GM12878 (cell line): ENCODE measurements at regions not wholly inside any gene's neighbourhood (a gene's known extent, or its start where the extent isn't known, plus 50 kb on each side); places are given as distances from the start of the nearest gene placed in this dataset.

Source experiments
- ATAC-seq: fragments of 200-7000 bp; cut with Tn5 transposase; 3 replicates; pipeline ENCODE4 v1.9.1; 2020; ENCODE audit warnings: mild to moderate bottlenecking, moderate library complexity
- BruUV-seq: library from RNA; stranded (reverse); fragments of 400-500 nt; replicated peaks from 2 replicates; lab custom pipeline; 2021; lab: Mats Ljungman, UMichigan
- CTCF ChIA-PET: fragments of 300-600 bp; sonication (Branson Sonifier 250); formaldehyde crosslinking; extraction: SDS; loops from one replicate; lab custom pipeline; 2021; ENCODE audit warnings: inconsistent platforms; lab: Yijun Ruan, JAX
- POLR2A ChIA-PET: fragments of 350-600 bp; formaldehyde crosslinking; extraction: SDS; loops from one replicate; lab custom pipeline; 2021; ENCODE audit warnings: inconsistent platforms; lab: Charles Lee
- RAD21 ChIA-PET: fragments of 300-600 bp; sonication (Branson Sonifier 250); formaldehyde crosslinking; loops from one replicate; lab custom pipeline; 2023; ENCODE audit warnings: antibody characterized with exemption; ENCODE audit not compliant: unreplicated experiment; lab: Charles Lee
- SMC1A ChIA-PET: fragments of 300-600 bp; sonication (Branson Sonifier 250); formaldehyde crosslinking; loops from one replicate; lab custom pipeline; 2023; ENCODE audit not compliant: unreplicated experiment, uncharacterized antibody; lab: Charles Lee
- DNase-seq: peaks from one replicate; pipeline ENCODE4 v3.0.0-alpha.2; 2011; ENCODE audit warnings: low read depth, low spot score
- FAIRE-seq: peaks from 3 replicates; lab custom pipeline; 2011; peaks lifted over from hg19 to GRCh38; lab: Jason Lieb, UNC
- H2AFZ ChIP-seq: 2 replicates; pipeline ENCODE4 v1.6.0; 2011; ENCODE audit warnings: low read depth, low read length, control low read depth; ENCODE audit not compliant: control insufficient read depth
- H3K27ac ChIP-seq: 2 replicates; pipeline ENCODE4 v1.5.1; 2011; ENCODE audit warnings: control low read depth; ENCODE audit not compliant: control insufficient read depth, insufficient read depth
- H3K27me3 ChIP-seq, 2 experiments: replicated peaks in 1 of 2; 2 replicates each; pipeline versions ENCODE4 v1.6.0 to v1.6.1; 2011; ENCODE audit warnings: low read length in 1 of 2; ENCODE audit not compliant: control insufficient read depth in 2 of 2, insufficient read depth in 2 of 2
- H3K36me3 ChIP-seq, 2 experiments: 2 replicates each; pipeline ENCODE4 v1.5.1; 2011; ENCODE audit warnings: low read length in 1 of 2; ENCODE audit not compliant: control insufficient read depth in 2 of 2, insufficient read depth in 2 of 2
- H3K4me1 ChIP-seq: 2 replicates; pipeline ENCODE4 v1.6.1; 2011; ENCODE audit warnings: mild to moderate bottlenecking, low read length, moderate library complexity, mixed read lengths; ENCODE audit not compliant: control insufficient read depth, insufficient read depth
- H3K4me2 ChIP-seq: 2 replicates; pipeline ENCODE4 v1.6.0; 2011; ENCODE audit warnings: control low read depth; ENCODE audit not compliant: control insufficient read depth, insufficient read depth
- H3K4me3 ChIP-seq: fragments of 200-600 bp; sonication (generic); 2 replicates; pipeline ENCODE4 v1.5.1; 2016
- H3K79me2 ChIP-seq: 2 replicates; pipeline ENCODE4 v1.6.0; 2011; ENCODE audit warnings: low read length; ENCODE audit not compliant: control insufficient read depth, insufficient read depth
- H3K9ac ChIP-seq: 2 replicates; pipeline ENCODE4 v1.8.0; 2011; ENCODE audit warnings: low read length, control low read depth, mixed read lengths; ENCODE audit not compliant: control insufficient read depth, insufficient read depth
- H3K9me3 ChIP-seq: replicated peaks from 3 replicates; pipeline ENCODE4 v1.5.1; 2011; ENCODE audit warnings: mild to moderate bottlenecking, low read length; ENCODE audit not compliant: control insufficient read depth, insufficient read depth
- H4K20me1 ChIP-seq: 2 replicates; pipeline ENCODE4 v1.6.0; 2011; ENCODE audit not compliant: control insufficient read depth, insufficient read depth
- CBX3 ChIP-seq: fragments of 200-600 bp; sonication (generic); IDR thresholded peaks from 2 replicates; pipeline ENCODE4 v1.6.1; 2016; ENCODE audit warnings: low read depth, borderline replicate concordance
- ETV6 ChIP-seq, 2 experiments: fragments of 450-650 bp in 1 of 2; IDR thresholded peaks in 1 of 2; conservative IDR thresholded peaks in 1 of 2; 2 replicates each; pipeline ENCODE4 v1.6.1; 2014; ENCODE audit warnings: antibody characterized with exemption in 1 of 2, borderline replicate concordance in 1 of 2, low read depth in 1 of 2, mild to moderate bottlenecking in 1 of 2, moderate library complexity in 1 of 2
- MEF2A ChIP-seq: IDR thresholded peaks from 2 replicates; pipeline ENCODE4 v1.6.1; 2011; ENCODE audit warnings: low read depth, mild to moderate bottlenecking, low read length, moderate library complexity; ENCODE audit not compliant: insufficient read depth
- MTA2 ChIP-seq: fragments of 450-650 bp; IDR thresholded peaks from 2 replicates; pipeline ENCODE4 v1.6.1; 2016; ENCODE audit warnings: low read depth, mild to moderate bottlenecking, moderate library complexity
- PAX8 ChIP-seq: fragments of 450-650 bp; IDR thresholded peaks from 2 replicates; pipeline ENCODE4 v1.6.1; 2017; ENCODE audit warnings: mild to moderate bottlenecking, moderate library complexity
- RFX5 ChIP-seq: IDR thresholded peaks from 2 replicates; pipeline ENCODE4 v1.6.1; 2011; ENCODE audit warnings: low read depth, low read length, improper control_type of control experiment
- SP1 ChIP-seq: IDR thresholded peaks from one replicate; pipeline ENCODE4 v1.6.1; 2011; ENCODE audit warnings: low read depth, low read length
- SREBF2 ChIP-seq: IDR thresholded peaks from 2 replicates; pipeline ENCODE4 v1.6.1; 2012; ENCODE audit warnings: mild to moderate bottlenecking, low read length
- TAF1 ChIP-seq: IDR thresholded peaks from 2 replicates; pipeline ENCODE4 v1.6.1; 2011; ENCODE audit warnings: mild to moderate bottlenecking, low read depth, low read length, borderline replicate concordance
- WGBS: methylation state at CpG from one replicate; pipeline ENCODE4 v1.1.6; 2016; ENCODE audit warnings: low lambda C conversion rate; ENCODE audit not compliant: insufficient replicate concordance, insufficient coverage; ENCODE audit errors: missing lambda C conversion rate; 5-methylcytosine and 5-hydroxymethylcytosine counted together
- in situ Hi-C: fragments of 300-500 bp; cut with MboI; formaldehyde crosslinking; loops from 9 replicates; pipeline ENCODE4 v1.14.3; 2018; ENCODE audit warnings: mixed read lengths
- intact Hi-C: fragments of 100-400 bp; cut with micrococcal nuclease; formaldehyde crosslinking; loops from one replicate; pipeline ENCODE4 v1.14.2; 2022; ENCODE audit not compliant: unreplicated experiment
- TF ChIP-seq, protein P1 (sequence below): fragments of 450-650 bp; IDR thresholded peaks from 2 replicates; pipeline ENCODE4 v1.6.1; 2017; ENCODE audit warnings: mild to moderate bottlenecking, moderate library complexity
- TF ChIP-seq, protein P2 (sequence below): fragments of 150-350 bp; IDR thresholded peaks from 2 replicates; pipeline ENCODE4 v1.6.1; 2014; ENCODE audit warnings: mild to moderate bottlenecking, low read depth, low read length
- TF ChIP-seq, protein P3 (sequence below): IDR thresholded peaks from 2 replicates; pipeline ENCODE4 v1.6.1; 2011; ENCODE audit warnings: borderline replicate concordance, low read depth, mild to moderate bottlenecking, moderate library complexity, low read length; ENCODE audit not compliant: insufficient read depth, poor library complexity, severe bottlenecking

DNA sequence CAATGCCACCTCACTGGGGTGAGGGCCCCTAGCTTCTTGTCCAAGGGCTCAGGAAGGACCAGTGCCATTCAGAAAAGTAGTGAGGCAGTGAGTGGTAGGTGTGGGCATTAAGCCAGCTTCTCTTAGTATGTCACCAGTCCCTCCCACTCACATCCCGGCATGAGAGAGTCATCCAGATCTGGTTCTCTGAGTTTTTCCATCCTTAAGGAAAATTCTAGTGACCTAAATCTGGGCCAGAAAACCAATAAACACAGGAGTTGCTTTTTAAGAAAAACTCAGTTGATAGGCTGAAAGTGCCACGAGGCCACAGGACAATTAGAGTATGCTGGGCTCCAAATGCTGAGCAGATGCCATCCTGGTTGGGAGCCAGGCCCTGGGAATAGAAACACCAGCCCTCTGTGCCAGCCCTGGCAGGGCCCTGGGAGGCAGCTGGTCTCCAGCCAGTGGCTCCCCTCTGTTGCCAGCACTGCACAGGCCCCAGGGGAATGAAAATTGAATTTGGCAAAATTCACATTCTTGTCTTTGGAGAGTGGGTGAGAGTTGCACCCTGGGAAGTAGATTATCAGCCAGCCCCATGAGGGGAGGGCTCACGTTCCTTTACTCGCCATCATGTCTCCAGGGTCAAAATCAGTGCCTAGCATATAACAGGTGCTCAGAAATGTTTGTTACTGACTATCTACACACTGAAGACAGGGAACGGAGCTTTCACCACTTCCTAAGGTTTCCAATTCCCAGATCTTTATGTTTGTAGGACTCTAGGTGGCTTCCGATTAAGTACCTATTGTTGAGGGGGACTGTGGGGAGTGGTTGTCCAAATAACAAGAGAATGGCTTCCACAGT, 52.8 kb downstream of the FAM43A start:
- no peaks in the 10 kb centered on the region for H3K79me2 ChIP-seq
- no TSS peak for BruUV-seq
- H4K20me1 ChIP-seq: no peaks in the 10 kb centered on the region
- RAD21 ChIA-PET: no interaction called here
- H3K4me2 ChIP-seq: no peak overlapping the region
- H3K9ac ChIP-seq: no peak overlapping the region
- H3K36me3 ChIP-seq: no peaks in the 10 kb centered on the region
- WGBS: 61% methylated on average over 6 of the region's 6 CpGs
- SMC1A ChIA-PET: interaction anchor here (0.9 kb wide), 1 partner anchor 520 kb away, joined by 3 read pairs; no protein-coding TSS in a partner anchor
- POLR2A ChIA-PET: no interaction called here
- ATAC-seq: no peak
- H3K27ac ChIP-seq: no peak overlapping the region
- CTCF ChIA-PET: interaction anchor here (0.9 kb wide), 1 partner anchor 8 kb away, joined by 3 read pairs; no protein-coding TSS in a partner anchor
- H2AFZ ChIP-seq: no peak overlapping the region
- no peak for TF ChIP-seq ETV6 (conservative IDR thresholded peaks at IDR 0.05 in 1 of 2, IDR thresholded peaks at IDR 0.05 in 1 of 2; ENCODE audit: borderline replicate concordance in 1 of 2, low read depth in 1 of 2)
- TF ChIP-seq, protein P1, sequence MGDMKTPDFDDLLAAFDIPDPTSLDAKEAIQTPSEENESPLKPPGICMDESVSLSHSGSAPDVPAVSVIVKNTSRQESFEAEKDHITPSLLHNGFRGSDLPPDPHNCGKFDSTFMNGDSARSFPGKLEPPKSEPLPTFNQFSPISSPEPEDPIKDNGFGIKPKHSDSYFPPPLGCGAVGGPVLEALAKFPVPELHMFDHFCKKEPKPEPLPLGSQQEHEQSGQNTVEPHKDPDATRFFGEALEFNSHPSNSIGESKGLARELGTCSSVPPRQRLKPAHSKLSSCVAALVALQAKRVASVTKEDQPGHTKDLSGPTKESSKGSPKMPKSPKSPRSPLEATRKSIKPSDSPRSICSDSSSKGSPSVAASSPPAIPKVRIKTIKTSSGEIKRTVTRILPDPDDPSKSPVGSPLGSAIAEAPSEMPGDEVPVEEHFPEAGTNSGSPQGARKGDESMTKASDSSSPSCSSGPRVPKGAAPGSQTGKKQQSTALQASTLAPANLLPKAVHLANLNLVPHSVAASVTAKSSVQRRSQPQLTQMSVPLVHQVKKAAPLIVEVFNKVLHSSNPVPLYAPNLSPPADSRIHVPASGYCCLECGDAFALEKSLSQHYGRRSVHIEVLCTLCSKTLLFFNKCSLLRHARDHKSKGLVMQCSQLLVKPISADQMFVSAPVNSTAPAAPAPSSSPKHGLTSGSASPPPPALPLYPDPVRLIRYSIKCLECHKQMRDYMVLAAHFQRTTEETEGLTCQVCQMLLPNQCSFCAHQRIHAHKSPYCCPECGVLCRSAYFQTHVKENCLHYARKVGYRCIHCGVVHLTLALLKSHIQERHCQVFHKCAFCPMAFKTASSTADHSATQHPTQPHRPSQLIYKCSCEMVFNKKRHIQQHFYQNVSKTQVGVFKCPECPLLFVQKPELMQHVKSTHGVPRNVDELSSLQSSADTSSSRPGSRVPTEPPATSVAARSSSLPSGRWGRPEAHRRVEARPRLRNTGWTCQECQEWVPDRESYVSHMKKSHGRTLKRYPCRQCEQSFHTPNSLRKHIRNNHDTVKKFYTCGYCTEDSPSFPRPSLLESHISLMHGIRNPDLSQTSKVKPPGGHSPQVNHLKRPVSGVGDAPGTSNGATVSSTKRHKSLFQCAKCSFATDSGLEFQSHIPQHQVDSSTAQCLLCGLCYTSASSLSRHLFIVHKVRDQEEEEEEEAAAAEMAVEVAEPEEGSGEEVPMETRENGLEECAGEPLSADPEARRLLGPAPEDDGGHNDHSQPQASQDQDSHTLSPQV: no peak
- TF ChIP-seq RFX5: no peak
- no peak for TF ChIP-seq SP1
- TF ChIP-seq, protein P2, sequence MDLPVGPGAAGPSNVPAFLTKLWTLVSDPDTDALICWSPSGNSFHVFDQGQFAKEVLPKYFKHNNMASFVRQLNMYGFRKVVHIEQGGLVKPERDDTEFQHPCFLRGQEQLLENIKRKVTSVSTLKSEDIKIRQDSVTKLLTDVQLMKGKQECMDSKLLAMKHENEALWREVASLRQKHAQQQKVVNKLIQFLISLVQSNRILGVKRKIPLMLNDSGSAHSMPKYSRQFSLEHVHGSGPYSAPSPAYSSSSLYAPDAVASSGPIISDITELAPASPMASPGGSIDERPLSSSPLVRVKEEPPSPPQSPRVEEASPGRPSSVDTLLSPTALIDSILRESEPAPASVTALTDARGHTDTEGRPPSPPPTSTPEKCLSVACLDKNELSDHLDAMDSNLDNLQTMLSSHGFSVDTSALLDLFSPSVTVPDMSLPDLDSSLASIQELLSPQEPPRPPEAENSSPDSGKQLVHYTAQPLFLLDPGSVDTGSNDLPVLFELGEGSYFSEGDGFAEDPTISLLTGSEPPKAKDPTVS: no peak
- TF ChIP-seq, protein P3, sequence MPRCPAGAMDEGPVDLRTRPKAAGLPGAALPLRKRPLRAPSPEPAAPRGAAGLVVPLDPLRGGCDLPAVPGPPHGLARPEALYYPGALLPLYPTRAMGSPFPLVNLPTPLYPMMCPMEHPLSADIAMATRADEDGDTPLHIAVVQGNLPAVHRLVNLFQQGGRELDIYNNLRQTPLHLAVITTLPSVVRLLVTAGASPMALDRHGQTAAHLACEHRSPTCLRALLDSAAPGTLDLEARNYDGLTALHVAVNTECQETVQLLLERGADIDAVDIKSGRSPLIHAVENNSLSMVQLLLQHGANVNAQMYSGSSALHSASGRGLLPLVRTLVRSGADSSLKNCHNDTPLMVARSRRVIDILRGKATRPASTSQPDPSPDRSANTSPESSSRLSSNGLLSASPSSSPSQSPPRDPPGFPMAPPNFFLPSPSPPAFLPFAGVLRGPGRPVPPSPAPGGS: no peak
- TF ChIP-seq MTA2: no peak
- TF ChIP-seq PAX8: no peak
- TF ChIP-seq SREBF2: no peak
- TF ChIP-seq TAF1: no peak
- no peak for TF ChIP-seq CBX3
- TF ChIP-seq MEF2A: no peak
- H3K9me3 ChIP-seq: no peaks in the 10 kb centered on the region; the same call in 1 of the 3 replicates
- peaks cover 15% of the 10 kb centered on the region for H3K4me1 ChIP-seq
- H3K27me3 ChIP-seq: peaks cover 0 to 3% of the 10 kb centered on the region in 2 experiments; a peak in 1 of 4 replicates
- H3K4me3 ChIP-seq: no peak overlapping the region
- FAIRE-seq: no peak
- in situ Hi-C loops (no loop called here), intact Hi-C loops (no loop called here)
- no peak for DNase-seq
